Epithelial cell of prostate (primary cell): ENCODE measurements at regions not wholly inside any gene's neighbourhood (a gene's known extent, or its start where the extent isn't known, plus 50 kb on each side); places are given as distances from the start of the nearest gene placed in this dataset.
"Not testable (repeated sequence)": the region's sequence is repeated elsewhere in the genome, so short reads cannot be mapped to it uniquely, and the experiment has no call there.

Source experiments
- DNase-seq: peaks from one replicate; pipeline ENCODE4 v3.0.0-alpha.2; 2011; ENCODE audit warnings: low read depth, low spot score
- H3K27ac ChIP-seq: fragments of 450-650 bp; 2 replicates; pipeline ENCODE4 v1.5.1; 2017; ENCODE audit warnings: mild to moderate bottlenecking

DNA sequence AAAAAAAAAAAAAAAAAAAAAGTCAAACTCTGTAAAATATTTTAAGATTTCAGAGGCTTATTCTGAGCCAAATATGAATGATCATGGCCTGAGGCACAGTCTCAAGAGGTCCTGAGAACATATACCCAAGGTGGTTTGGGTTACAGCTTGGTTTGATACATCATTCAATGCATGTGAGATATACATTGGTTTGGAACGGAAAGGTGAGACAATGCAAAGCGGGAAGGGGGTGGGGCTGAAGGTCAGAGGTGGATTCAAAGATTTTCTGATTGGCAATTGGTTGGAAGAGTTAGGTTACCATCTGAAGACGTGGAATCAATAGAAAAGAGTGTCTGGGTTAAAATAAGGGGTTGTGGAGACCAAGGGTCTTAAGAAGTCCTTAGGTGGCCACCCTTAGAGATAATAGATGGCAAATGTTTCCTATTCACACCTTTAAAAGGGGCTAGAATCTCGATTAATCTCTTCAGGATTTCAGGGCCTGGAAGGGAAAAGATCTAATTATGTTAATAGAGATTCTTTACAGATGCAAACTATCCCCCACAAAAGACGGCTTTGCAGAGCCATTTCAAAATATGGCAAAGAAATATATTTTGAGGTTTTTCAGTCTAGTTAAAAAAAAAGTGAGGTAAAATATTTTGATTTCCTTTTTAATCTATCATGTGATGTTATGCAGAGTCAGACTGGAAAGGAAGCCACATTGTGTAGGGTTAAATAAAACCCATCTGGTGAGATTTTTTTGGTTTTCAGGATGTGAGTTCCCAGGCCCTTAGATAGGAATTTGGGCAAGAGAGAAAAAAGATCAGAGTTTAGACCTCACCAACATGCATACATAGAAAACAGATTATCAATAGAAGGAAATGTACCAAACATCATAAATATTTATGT is 173.8 kb upstream of the CNOT2 start:
- H3K27ac ChIP-seq = no peak overlapping the region
- DNase-seq = no peak

DNA sequence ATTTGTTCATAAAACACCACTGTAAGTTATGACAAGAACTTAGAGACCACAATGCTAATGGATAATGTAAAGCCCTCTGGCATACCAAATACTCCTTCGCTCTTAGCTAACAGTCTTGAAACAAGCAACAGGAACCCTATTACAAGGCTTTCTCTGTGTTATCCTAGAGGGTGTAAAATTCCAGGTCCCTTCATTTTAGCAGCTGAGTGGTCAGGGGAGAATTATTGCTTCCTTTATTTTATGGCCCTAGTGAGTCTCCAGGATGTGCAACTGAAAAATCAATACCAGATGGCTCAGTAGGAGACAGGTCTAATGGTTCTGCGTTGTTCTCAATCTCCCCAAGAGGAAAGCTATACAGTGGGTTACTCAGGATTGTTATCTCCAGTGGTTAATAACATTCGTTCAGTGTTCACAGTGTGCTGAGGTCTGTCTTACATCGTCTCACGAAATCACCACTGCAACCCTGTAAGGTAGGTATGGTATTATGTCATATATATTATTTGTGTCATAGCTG is 172.7 kb upstream of the CNOT2 start:
- H3K27ac ChIP-seq = no peak overlapping the region
- no peak for DNase-seq

- no peak for DNase-seq
- H3K27ac ChIP-seq = no peak overlapping the region
These were observed 168.7 kb upstream of the CNOT2 start for GRCh38 chr12:70074510-70074909.

DNA sequence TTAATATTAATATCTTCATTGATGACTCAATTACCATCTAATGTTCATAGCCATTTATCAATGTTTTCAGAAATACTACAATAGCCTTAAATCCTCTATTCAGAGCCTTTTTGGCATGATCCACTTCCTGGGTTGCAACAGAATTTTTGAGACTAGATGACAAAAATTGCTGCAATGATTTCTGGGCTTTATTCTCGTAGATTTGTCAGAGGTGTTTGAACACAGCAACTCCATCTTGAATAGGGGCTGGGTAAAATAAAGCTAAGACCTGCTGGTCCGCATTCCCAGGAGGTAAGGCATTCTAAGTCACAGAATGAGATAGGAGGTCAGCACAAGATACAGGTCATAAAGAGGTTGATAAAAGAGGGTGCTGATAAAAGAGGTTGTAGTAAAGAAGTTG is 165.8 kb upstream of the CNOT2 start:
- no peak overlapping the region for H3K27ac ChIP-seq
- no peak for DNase-seq

GRCh38 chr12:70078161-70078560 is 165.1 kb upstream of the CNOT2 start:
- peak overlapping the region; percentile 21 for H3K27ac ChIP-seq
- DNase-seq = peak; percentile 8

GRCh38 chr12:70080566-70080965 is 162.7 kb upstream of the CNOT2 start:
- DNase-seq = no peak
- no peak overlapping the region for H3K27ac ChIP-seq

DNA sequence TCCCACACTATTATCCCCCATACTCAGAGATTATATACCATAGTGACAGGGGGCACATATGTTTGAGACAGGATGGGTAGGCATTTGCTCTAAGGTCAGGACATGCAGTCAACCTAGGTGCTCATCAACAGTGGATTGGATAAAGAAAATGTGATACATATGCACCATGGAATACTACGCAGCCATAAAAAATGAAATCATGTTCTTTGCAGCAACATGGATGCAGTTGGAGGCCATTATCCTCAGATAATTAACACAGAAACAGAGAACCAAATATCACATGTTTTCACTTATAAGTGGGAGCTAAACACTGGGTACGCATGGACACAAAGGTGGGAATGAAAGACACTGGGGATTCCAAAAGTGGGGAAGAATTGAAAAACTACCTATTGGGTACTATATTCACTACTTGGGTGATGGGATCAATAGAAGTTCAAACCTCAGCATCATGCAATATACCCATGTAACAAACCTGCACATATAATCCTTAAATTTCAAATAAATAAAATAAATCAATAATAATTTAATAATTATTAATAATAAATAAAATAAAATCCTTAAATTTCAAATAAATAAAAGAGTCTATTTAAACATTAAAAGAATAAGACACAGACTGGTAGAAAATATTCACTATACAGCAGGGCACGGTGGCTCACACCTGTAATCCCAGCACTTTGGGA is 160.1 kb upstream of the CNOT2 start:
- no peak overlapping the region for H3K27ac ChIP-seq
- DNase-seq = no peak

- no peak overlapping the region for H3K27ac ChIP-seq
- DNase-seq = no peak
These were observed 159.6 kb upstream of the CNOT2 start for GRCh38 chr12:70083677-70084020.

GRCh38 chr12:70086372-70086771 is 156.9 kb upstream of the CNOT2 start:
- not testable (repeated sequence) for DNase-seq

GRCh38 chr12:70091021-70091521 is 152.2 kb upstream of the CNOT2 start:
- no peak for DNase-seq

More at GRCh38 chr12:70086372-70086771, 156.9 kb upstream of the CNOT2 start:
- H3K27ac ChIP-seq = not testable (repeated sequence)

DNA sequence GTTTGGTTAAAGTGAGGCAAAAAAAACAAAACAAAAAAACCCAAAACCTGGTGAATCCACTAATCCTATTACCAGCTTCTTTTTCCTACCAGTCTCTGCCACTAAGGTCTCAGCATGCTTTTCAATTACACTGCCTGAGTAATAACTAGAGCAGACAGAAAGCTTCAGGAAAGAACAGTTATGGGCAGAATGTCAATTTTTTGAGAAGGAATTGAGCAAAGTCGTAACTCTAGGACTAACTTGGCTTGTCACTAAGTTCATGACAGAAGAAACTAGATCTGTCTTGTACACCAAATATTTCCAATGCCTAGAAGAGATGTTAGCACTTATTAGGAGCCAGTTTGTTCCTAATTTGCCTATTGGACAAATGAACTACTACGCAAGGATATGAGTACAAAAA is 148.8 kb upstream of the CNOT2 start:
- H3K27ac ChIP-seq = no peak overlapping the region
- no peak for DNase-seq

More at GRCh38 chr12:70091021-70091521, 152.2 kb upstream of the CNOT2 start:
- H3K27ac ChIP-seq = no peak overlapping the region

DNA sequence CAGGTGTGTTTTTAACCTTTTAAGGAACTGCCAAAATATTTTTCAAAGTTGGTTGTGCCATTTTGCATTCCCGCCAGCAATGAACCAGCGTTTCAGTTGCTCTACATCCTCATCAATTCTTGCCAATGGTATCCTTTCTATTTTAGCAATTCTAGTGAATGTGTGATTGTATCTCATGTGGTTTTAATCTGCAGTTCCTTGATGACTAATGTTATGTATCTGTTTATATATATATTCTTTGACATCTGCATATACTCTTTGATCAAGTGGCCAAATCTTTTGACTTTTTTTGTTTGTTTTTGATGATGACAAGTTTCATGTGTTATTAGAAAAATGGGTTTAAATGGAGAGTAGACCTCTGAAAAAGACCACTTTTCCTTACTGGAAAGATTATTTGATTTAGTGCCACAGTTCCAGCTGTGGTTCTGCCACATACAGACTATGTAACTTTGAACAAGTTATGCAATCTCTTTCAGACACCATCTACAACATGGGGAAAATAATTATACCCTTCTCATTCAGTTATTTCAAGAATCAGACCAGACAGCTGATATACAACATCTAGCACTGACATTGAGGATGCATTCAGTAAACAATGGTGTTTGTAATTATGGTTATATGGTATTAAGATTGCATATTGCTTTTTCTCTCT is 146.3 kb upstream of the CNOT2 start:
- DNase-seq = no peak
- no peak overlapping the region for H3K27ac ChIP-seq

DNA sequence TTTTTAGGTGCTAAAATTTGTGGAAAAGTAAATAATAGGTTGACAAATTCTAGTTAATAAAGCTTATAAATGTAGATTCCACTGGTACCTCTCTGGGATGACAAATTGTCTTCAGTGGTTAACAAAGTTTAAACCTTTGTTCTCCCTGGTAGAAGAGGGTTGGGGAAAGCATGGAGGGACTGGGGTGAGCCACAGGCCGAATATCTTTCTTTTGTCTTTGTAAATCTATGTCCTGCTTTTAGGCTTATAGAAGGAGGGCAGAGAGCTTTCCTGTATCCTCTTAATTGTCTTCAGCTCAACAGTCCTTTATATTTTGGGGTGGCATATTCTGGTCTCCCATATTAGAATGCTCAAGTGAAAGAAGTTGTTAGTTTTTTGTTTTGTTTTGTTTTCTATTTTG is 142.2 kb upstream of the CNOT2 start:
- DNase-seq = no peak
- no peak overlapping the region for H3K27ac ChIP-seq

GRCh38 chr12:70106347-70106746 is 136.9 kb upstream of the CNOT2 start:
- no peak for DNase-seq
- no peak overlapping the region for H3K27ac ChIP-seq

- DNase-seq = no peak
- no peak overlapping the region for H3K27ac ChIP-seq
These were observed 133.1 kb upstream of the CNOT2 start for GRCh38 chr12:70110085-70110484.

- no peak for DNase-seq
- H3K27ac ChIP-seq = no peak overlapping the region
These were observed 125.6 kb upstream of the CNOT2 start for GRCh38 chr12:70117670-70118069.

DNA sequence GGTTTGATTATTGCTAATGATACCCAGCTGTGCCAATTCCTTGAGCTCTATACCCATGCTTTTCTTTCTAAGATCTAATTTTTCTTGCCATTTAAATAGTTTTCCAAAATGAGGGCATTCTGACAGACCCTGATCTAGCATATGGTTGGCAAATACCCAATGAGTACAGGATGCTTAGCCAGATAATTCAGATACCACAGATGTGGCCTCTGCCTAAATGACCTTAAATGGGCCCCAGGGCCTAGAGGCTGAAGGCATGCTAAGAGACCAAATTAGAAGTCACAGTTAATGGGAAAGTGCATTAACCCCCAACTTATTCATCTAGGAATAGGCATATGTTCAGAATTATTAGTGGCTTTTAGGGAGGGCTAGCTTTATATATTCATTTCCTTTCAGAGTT is 122.3 kb upstream of the CNOT2 start:
- peak overlapping the region; percentile 79 for H3K27ac ChIP-seq

GRCh38 chr12:70121562-70121961 is 121.7 kb upstream of the CNOT2 start:
- H3K27ac ChIP-seq = peak overlapping the region; percentile 79
- peak; percentile 41 for DNase-seq

More for the DNA sequence above, 122.3 kb upstream of the CNOT2 start:
- no peak for DNase-seq

GRCh38 chr12:70122804-70123203 is 120.4 kb upstream of the CNOT2 start:
- no peak for DNase-seq

DNA sequence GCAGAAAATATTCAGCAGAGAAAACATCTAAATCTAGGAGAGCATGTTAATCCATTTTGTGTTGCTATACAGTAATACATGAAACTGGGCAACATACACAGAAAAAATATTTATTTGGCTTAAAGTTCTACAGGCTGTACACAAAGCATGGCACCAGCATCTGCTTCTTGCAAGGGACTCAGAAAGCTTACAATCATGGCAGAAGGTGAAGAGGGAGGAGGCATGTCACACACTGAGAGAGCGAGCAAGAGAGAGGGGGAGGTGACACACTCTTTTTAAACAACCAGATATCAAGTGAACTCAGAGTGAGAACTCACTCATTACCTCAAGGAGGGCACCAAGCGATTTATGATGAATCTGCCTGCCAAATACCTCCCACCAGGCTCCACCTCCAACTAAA is 94.2 kb upstream of the CNOT2 start:
- DNase-seq = no peak
- no peak overlapping the region for H3K27ac ChIP-seq

More at GRCh38 chr12:70122804-70123203, 120.4 kb upstream of the CNOT2 start:
- peak overlapping the region; percentile 79 for H3K27ac ChIP-seq

GRCh38 chr12:70149665-70150064 is 93.6 kb upstream of the CNOT2 start:
- DNase-seq = no peak

More at GRCh38 chr12:70149665-70150064, 93.6 kb upstream of the CNOT2 start:
- no peak overlapping the region for H3K27ac ChIP-seq
